ENCODE measurements at regions not wholly inside any gene's neighbourhood (a gene's known extent, or its start where the extent isn't known, plus 50 kb on each side); places are given as distances from the start of the nearest gene placed in this dataset.

DNA sequence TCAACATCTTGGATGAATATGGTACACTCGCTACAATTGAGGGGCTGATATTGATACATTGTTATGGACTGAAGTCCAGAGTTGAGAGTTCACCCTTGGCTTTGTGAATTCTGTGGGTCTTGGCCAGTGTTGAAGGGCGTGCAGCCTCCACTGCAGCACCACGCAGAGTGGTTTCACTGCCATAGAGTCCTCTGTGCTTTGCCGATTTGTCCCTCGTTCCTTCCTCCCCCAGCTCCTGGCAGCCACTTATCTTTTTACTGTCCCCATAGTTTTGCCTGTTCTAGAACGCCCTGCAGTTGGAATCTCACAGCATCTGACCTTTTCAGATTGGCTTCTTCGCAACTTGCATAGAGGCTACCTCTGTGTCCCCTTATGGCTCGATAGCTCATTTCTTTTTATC, 57.3 kb upstream of the IRS2 start:
- DNase-seq (ENCODE audit: extremely low read depth, low read depth): no peak
- no peak overlapping the region for H3K4me3 ChIP-seq (replicated peaks; ENCODE audit: low read depth, low read length)
- TF ChIP-seq, protein P1, sequence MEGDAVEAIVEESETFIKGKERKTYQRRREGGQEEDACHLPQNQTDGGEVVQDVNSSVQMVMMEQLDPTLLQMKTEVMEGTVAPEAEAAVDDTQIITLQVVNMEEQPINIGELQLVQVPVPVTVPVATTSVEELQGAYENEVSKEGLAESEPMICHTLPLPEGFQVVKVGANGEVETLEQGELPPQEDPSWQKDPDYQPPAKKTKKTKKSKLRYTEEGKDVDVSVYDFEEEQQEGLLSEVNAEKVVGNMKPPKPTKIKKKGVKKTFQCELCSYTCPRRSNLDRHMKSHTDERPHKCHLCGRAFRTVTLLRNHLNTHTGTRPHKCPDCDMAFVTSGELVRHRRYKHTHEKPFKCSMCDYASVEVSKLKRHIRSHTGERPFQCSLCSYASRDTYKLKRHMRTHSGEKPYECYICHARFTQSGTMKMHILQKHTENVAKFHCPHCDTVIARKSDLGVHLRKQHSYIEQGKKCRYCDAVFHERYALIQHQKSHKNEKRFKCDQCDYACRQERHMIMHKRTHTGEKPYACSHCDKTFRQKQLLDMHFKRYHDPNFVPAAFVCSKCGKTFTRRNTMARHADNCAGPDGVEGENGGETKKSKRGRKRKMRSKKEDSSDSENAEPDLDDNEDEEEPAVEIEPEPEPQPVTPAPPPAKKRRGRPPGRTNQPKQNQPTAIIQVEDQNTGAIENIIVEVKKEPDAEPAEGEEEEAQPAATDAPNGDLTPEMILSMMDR (IDR thresholded peaks at IDR 0.05; ENCODE audit: low read depth, low read length, missing control alignments): no peak

DNA sequence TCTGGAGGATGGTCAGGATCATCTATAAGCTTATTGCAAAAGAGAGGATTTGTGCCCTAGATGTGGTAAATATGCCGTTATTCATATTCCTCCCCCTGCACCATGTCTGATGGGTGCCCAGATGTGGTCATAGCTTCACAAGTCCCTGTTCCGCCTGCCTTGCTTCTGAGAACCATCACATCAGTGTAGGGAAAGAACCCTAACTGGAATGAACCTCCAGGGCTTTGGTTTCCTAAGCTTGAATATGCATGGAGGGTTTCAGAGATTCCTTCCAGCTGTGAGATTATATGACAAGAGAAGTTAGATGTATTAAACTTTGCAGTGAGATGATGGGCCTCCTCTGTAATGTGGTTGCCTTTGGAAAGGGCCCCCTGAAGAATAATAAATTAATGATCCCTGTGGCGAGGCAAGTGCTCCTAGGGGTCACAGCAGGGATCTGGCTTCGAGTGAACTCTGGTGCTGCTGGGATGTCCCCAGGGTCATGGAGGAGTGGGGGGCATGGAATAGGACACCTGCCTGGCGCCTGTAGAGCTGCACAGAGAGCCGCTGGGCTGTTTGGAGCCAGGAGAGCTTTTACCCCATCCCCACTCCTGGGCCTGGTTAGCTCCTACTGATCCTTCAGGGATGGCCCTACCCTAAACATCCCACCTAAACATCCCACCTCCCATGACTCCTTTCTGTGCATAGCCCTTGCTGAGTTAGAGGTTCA, 56.0 kb upstream of the IRS2 start:
- DNase-seq (ENCODE audit: extremely low read depth, low read depth): no peak
- TF ChIP-seq, protein P1 (IDR thresholded peaks at IDR 0.05; ENCODE audit: low read depth, low read length, missing control alignments): no peak
- no peak overlapping the region for H3K4me3 ChIP-seq (replicated peaks; ENCODE audit: low read depth, low read length)

DNA sequence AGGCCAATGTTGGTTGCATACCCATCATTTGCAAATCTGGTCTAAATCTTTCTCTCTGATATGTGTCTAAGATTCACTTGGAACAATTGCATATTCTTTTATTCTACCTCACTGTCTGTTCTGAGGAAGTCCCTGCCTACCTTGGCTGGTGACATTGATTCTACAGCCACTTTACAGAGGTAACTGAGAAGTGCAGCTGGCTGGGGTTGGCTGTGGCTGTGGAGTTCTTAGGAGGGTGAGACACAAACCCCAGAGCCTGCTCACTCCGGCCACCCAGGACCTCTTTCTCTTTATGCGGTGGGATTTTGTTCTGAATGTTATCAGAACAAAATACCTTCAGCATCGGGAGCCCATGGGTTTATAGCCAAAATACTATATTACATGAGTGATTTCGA, 54.5 kb upstream of the IRS2 start:
- no peak overlapping the region for H3K4me3 ChIP-seq (replicated peaks; ENCODE audit: low read depth, low read length)
- TF ChIP-seq, protein P1 (IDR thresholded peaks at IDR 0.05; ENCODE audit: low read depth, low read length, missing control alignments): no peak
- no peak for DNase-seq (ENCODE audit: extremely low read depth, low read depth)

DNA sequence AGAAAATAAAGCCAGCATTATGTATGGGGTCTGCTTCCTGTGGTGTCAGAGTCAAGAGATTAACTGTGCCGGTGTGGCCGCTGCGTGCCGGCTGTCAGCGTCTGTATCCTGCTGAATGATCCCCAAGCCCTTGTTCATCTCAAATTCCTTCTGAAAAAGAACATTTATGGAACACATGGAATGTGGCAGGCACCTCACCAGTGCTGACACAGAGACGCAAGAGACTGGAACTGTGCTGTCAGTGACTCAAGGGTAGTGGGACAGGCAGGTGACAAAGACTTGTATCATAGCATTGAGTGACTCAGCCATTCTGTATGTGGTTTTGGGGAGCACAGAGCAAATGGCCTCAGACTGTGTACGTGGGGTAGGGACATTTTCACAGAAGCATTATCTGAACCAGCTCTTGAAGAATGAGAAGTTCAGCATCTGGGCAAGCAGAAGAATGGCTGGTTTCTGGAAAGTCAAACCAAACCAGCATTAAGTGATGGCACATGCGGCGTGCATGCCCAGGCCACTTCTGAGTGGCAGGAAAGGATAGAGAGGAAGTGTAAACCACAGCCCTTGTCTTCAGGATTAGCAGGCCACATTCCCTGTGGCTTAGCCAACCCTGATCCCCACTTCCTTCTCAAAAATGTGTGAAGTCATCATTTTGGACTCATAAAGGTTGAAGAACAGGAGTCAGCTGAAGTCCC, 54.0 kb upstream of the IRS2 start:
- H3K4me3 ChIP-seq (replicated peaks; ENCODE audit: low read depth, low read length): no peak overlapping the region
- TF ChIP-seq, protein P1 (IDR thresholded peaks at IDR 0.05; ENCODE audit: low read depth, low read length, missing control alignments): no peak
- DNase-seq (ENCODE audit: extremely low read depth, low read depth): peak; percentile 47

DNA sequence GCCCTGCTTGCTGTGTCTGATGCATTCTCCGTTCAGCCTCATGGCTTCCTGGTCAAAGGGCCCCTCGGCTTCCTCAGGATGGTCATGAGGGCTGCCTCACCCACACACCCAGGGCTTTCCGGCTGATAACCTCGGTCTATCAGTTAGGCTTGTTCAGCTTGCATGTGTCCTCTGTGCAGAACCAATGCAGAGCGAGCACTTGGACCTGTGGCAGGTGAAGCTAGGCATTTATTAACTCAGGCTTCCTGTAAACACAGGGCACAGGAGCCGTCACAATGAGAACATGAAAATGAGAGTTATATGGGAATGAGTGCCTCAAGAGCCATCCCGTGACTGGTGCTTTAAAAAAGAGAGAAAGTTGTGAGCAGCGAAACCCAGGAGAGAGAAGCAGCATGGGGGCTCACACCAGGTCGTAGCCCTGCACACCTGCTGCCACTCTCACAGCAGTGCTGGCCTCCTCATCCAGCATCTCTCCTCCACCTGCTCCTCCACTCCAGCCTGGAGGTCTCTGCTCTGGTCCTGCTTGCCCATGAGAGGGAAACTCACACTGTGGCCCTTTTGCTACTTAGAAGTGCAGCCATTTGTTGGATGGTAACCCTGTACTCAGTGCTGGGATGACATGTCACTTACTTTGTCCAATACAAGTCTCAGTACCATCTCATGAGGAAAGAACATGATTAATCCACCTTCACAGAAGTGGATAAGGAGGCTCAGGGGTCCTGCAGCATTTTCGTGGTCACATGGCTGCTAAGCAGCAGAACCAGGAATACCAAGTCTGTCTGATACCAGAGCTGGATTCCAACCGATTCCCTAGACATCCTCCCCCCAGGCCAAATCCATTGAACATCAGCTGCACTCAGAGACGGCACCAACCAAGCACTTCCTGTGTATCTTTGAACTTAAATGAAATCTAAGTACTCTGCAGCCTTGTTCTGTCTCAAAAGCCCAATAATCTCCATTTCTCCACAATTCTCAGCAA, 50.5 kb upstream of the IRS2 start:
- TF ChIP-seq, protein P1 (IDR thresholded peaks at IDR 0.05; ENCODE audit: low read depth, low read length, missing control alignments): no peak
- DNase-seq (ENCODE audit: extremely low read depth, low read depth): no peak
- H3K4me3 ChIP-seq (replicated peaks; ENCODE audit: low read depth, low read length): no peak overlapping the region
